Activated CD4-positive, alpha-beta T cell treated with anti-CD3 and anti-CD28 coated beads, Interleukin-2, amount 10 ng/mL, durations not matched to agents 7 days and 5 days (primary cell): ENCODE measurements at regions not wholly inside any gene's neighbourhood (a gene's known extent, or its start where the extent isn't known, plus 50 kb on each side); places are given as distances from the start of the nearest gene placed in this dataset.
A peak's percentile ranks its signal among the peaks of the same experiment; 100 is the strongest.
"Not testable (repeated sequence)": the region's sequence is repeated elsewhere in the genome, so short reads cannot be mapped to it uniquely, and the experiment has no call there.

Experiments used
- CTCF ChIA-PET: fragments of 350-600 bp; sonication (Branson Sonifier 250); formaldehyde crosslinking; loops from one replicate; lab custom pipeline; 2021; ENCODE audit warnings: antibody characterized with exemption; lab: Charles Lee
- POLR2A ChIA-PET: fragments of 350-600 bp; sonication (Branson Sonifier 250); formaldehyde crosslinking; loops from one replicate; lab custom pipeline; 2021; ENCODE audit warnings: antibody characterized with exemption; lab: Charles Lee
- DNase-seq: peaks from one replicate; pipeline ENCODE4 v3.0.0-alpha.2; 2020
- H3K27ac Mint-ChIP-seq: one replicate; pipeline ENCODE4 v1.8.0; 2021; ENCODE audit warnings: mild to moderate bottlenecking, moderate library complexity, mixed read lengths
- H3K27me3 Mint-ChIP-seq: one replicate; pipeline ENCODE4 v1.8.0; 2021; ENCODE audit warnings: mixed read lengths
- H3K36me3 Mint-ChIP-seq: one replicate; pipeline ENCODE4 v1.8.0; 2021; ENCODE audit warnings: low read depth, mixed read lengths
- H3K4me1 Mint-ChIP-seq: one replicate; pipeline ENCODE4 v1.8.0; 2021; ENCODE audit warnings: mixed read lengths
- H3K4me3 Mint-ChIP-seq: one replicate; pipeline ENCODE4 v1.8.0; 2021; ENCODE audit warnings: mild to moderate bottlenecking, moderate library complexity, mixed read lengths
- H3K9me3 Mint-ChIP-seq: one replicate; pipeline ENCODE4 v1.8.0; 2021; ENCODE audit warnings: mixed read lengths

DNA sequence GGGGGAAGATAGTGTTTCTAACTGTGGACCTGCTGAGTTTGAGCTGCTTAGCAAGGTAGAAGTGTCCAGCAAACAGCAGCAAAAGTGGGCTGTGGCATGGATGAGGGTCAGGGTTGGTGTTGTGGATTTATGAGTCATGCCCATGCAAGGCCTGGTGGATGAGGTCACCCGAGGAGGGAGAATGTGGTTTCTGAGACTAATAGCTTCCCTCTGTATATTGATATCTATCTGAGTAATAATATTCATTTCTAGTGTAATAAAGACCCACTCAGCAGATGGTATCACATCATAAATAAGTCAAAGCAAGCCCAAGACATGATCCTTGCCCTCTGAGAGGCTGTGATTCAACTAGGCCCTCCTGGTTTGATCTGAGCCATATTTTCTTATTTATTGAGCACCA is 597.8 kb upstream of the CLINT1 start:
- no peak overlapping the region for H3K4me3 Mint-ChIP-seq
- ChIA-PET POLR2A (no interaction called here), CTCF (interaction anchor here (2.8 kb wide), 1 partner anchor 9 kb away, joined by 9 read pairs; no protein-coding TSS in a partner anchor)
- H3K9me3 Mint-ChIP-seq: peaks cover 2% of the 10 kb centered on the region
- no peak overlapping the region for H3K27ac Mint-ChIP-seq
- no peaks in the 10 kb centered on the region for H3K36me3 Mint-ChIP-seq
- no peaks in the 10 kb centered on the region for H3K27me3 Mint-ChIP-seq
- no peak for DNase-seq
- H3K4me1 Mint-ChIP-seq: no peaks in the 10 kb centered on the region

DNA sequence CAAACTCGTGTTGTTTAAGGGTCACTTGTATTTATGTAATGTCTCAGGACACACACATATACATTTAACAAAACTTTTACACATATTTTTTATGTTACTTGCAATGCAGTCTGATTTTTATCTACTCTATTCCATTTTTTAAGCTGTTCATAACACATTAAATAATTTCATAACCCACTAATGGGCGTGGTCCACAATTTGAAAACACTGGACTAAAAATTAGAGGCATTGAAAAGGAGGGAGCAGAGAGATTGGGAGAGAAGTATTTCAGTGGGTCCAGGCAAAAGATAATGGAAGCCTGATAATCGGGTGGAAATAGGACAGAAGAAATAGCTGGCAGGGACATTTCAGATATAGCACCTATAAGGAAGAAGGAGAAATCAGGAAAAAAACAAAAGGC is 597.3 kb upstream of the CLINT1 start:
- Mint-ChIP-seq H3K27ac (no peak overlapping the region), H3K4me1 (no peaks in the 10 kb centered on the region), H3K4me3 (no peak overlapping the region), H3K27me3 (no peaks in the 10 kb centered on the region), H3K9me3 (peaks cover 2% of the 10 kb centered on the region), H3K36me3 (no peaks in the 10 kb centered on the region)
- ChIA-PET CTCF (interaction anchor here (2.8 kb wide), 1 partner anchor 9 kb away, joined by 9 read pairs; no protein-coding TSS in a partner anchor), POLR2A (no interaction called here)
- DNase-seq: no peak

DNA sequence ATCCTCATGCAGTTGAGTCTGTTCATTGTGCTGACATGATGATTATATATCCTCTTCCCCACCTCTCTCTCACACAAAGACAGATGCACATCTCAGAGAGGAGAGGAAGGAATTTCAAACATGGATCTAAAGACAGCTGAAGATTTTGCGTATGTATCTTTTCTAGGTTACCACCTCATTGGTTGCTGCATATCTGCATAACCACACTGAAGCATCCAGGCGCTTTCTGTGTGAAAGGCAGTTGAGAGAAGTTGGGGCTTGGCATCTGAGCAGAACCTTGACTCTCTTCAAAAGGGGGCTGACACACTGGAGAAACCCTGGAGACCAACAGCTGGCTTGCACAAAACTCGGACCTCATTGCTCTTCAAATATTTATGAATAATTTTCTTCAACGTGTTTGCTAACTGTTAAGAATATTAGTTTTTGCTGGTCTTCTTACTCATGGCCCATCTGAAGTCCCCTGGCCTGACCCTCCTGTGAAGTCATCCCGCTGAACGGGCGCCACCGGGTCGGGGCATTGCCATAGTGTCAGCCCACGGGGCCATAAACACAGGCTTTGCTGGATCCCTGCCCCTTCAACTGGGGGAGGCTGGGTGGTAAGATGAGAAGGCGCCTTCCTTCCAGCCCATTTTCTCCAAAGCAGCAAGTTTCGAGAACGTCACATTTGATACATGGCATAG is 593.2 kb upstream of the CLINT1 start:
- no peak overlapping the region for H3K27ac Mint-ChIP-seq
- POLR2A ChIA-PET: no interaction called here
- peaks cover 6% of the 10 kb centered on the region for H3K9me3 Mint-ChIP-seq

DNA sequence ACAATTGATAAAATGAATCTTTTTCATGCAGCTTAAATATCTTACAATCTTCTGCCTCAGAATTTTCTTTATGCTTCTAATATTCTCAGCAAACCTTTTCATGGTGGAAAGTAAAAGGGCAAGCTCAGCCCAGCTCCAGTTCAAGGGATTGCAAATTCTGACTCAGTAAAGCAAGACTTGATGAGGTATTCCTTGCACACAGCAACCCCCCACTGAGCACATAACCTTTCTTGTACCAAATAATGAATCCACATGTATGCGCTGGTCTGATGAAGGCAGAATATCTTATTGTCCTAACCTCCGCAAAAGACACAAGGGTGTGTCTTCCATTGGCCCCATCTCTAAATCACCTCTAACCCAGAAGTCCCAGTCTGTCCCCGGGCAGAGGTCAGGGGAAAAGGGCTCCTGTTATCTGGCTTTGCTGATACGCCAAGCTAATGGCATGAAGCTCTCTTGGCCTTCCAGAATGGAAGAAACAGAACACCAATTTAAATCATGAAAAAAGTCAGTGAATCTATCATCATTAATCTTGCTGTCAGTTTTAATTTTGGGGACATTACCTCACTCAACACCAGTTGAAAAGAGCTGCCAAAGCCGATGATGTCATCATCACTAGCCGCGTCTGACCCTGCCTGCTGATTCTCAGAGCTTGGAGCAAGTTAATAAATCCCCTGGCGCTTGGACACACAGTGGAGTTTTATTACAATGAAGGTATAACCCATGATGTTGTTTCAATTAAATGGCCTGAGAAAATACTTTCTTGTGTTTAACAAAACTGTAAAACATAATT is 592.5 kb upstream of the CLINT1 start:
- no peaks in the 10 kb centered on the region for H3K4me1 Mint-ChIP-seq
- H3K27ac Mint-ChIP-seq: no peak overlapping the region
- no peaks in the 10 kb centered on the region for H3K36me3 Mint-ChIP-seq
- no peak overlapping the region for H3K4me3 Mint-ChIP-seq
- ChIA-PET POLR2A (no interaction called here), CTCF (no interaction called here)
- H3K9me3 Mint-ChIP-seq: peaks cover 4% of the 10 kb centered on the region
- no peak for DNase-seq
- no peaks in the 10 kb centered on the region for H3K27me3 Mint-ChIP-seq

More for the DNA sequence above, 593.2 kb upstream of the CLINT1 start:
- no peaks in the 10 kb centered on the region for H3K4me1 Mint-ChIP-seq
- DNase-seq: no peak
- H3K36me3 Mint-ChIP-seq: no peaks in the 10 kb centered on the region
- no peak overlapping the region for H3K4me3 Mint-ChIP-seq
- no peaks in the 10 kb centered on the region for H3K27me3 Mint-ChIP-seq
- CTCF ChIA-PET: interaction anchor here (0.9 kb wide), 1 partner anchor 9 kb away, joined by 3 read pairs; no protein-coding TSS in a partner anchor

DNA sequence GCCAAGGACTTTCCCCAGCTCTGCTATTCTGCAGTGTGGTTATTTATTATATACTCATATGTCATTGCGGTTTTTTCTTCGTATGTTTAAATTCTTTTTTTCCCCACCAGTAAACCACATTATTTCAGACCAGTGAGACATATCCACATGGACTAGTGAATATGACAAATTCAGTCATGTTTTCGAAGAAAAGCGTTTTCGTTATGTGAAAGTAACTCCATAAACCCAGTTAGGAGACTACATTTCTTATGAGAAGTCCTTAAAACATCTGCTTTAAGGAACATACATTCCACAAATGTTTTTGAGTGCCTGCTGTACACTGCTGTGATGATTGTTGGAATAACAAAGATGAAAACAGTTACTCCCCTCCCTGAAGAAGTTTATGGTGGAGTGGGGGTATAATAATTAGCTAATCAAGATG is 591.8 kb upstream of the CLINT1 start:
- CTCF ChIA-PET: interaction anchor here (0.9 kb wide), 1 partner anchor 35 kb away, joined by 3 read pairs; no protein-coding TSS in a partner anchor
- no peaks in the 10 kb centered on the region for H3K27me3 Mint-ChIP-seq

DNA sequence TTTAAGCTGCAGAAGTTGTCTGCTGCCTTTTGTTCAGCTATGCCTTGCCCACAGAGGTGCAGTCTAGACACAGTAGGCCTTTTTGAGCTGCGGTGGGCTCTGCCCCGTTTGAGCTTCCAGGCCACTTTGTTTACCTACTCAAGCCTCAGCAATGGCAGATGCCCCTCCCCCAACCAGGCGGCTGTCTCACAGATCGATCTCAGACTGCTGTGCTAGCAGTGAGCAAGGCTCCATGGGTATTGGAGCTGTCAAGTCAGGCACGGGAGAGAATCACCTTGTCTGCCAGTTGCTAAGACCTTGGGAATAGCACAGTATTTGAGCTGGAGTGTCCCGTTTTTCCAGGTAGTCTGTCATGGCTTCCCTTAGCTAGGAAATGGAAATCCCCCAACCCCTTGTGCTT is 587.8 kb upstream of the CLINT1 start:
- CTCF ChIA-PET: interaction anchor here (0.9 to 2.7 kb wide), 2 partner anchors 10 kb away, joined by 3 to 9 read pairs; no protein-coding TSS in a partner anchor
- H3K27ac Mint-ChIP-seq, H3K36me3 Mint-ChIP-seq, H3K27me3 Mint-ChIP-seq, H3K4me3 Mint-ChIP-seq, H3K4me1 Mint-ChIP-seq, DNase-seq, POLR2A ChIA-PET: not testable (repeated sequence)
- H3K9me3 Mint-ChIP-seq: peaks cover 22% of the 10 kb centered on the region

More for the DNA sequence above, 591.8 kb upstream of the CLINT1 start:
- DNase-seq: no peak
- POLR2A ChIA-PET: no interaction called here
- Mint-ChIP-seq H3K27ac (no peak overlapping the region), H3K36me3 (no peaks in the 10 kb centered on the region), H3K4me1 (no peaks in the 10 kb centered on the region), H3K9me3 (peaks cover 7% of the 10 kb centered on the region), H3K4me3 (no peak overlapping the region)

DNA sequence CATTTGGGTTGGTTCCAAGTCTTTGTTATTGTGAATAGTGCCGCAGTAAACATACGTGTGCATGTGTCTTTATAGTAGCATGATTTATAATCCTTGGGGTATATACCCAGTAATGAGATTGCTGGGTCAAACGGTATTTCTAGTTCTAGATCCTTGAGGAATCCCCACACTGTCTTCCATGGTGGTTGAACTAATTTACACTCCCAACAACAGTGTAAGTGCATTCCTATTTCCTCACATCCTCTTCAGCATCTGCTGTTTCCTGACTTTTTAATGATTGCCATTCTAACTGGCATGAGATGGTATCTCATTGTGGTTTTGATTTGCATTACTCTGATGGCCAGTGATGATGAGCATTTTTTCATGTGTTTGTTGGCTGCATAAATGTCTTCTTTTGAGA is 580.3 kb upstream of the CLINT1 start:
- H3K36me3 Mint-ChIP-seq, H3K4me3 Mint-ChIP-seq, CTCF ChIA-PET, DNase-seq, H3K27me3 Mint-ChIP-seq, POLR2A ChIA-PET, H3K27ac Mint-ChIP-seq: not testable (repeated sequence)
- H3K9me3 Mint-ChIP-seq: peaks cover 27% of the 10 kb centered on the region
- H3K4me1 Mint-ChIP-seq: peaks cover 26% of the 10 kb centered on the region

DNA sequence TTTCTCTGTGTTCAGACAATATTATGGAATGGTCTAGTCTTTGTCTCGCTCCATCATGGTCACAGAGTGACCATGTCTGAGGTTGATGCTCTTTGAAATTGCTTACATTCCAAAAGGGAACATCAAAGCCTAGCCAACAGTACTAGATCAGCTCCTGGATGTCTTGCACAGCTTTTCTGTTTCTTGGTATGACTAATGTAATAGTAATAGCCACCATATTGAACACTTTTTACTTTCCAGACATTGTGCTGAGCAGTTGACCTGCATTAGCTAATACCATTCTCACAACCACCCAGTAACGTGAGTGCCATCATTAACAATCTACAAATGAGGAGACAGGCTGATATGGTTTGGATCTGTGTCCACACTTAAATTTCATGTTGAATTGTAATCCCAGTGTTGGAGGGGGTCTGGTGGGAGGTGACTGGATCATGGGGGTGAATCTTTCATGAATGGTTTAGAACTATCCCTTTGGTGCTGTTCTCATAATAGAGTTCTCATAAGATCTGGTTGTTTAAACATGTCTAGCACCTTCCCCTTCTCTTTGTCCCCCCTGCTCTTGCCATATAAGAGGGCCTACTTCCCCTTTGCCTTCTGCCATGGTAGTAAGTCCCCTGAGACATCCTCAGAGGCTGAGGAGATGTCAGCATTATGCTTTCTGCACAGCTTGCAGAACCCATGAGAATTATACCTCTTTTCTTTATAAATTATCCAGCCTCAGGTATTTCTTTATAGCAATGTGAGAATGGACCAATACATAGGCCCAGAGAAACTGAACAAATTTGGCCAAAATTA is 577.5 kb upstream of the CLINT1 start:
- CTCF ChIA-PET: interaction anchor here (1.1 to 1.4 kb wide), 2 partner anchors 11 to 15 kb away, joined by 3 read pairs; no protein-coding TSS in a partner anchor
- Mint-ChIP-seq H3K27ac (peak overlapping the region; percentile 90), H3K4me1 (peaks cover 51% of the 10 kb centered on the region), H3K4me3 (no peak overlapping the region), H3K9me3 (peaks cover 22% of the 10 kb centered on the region), H3K27me3 (no peaks in the 10 kb centered on the region), H3K36me3 (peaks cover 25% of the 10 kb centered on the region)
- DNase-seq: no peak
- POLR2A ChIA-PET: no interaction called here

DNA sequence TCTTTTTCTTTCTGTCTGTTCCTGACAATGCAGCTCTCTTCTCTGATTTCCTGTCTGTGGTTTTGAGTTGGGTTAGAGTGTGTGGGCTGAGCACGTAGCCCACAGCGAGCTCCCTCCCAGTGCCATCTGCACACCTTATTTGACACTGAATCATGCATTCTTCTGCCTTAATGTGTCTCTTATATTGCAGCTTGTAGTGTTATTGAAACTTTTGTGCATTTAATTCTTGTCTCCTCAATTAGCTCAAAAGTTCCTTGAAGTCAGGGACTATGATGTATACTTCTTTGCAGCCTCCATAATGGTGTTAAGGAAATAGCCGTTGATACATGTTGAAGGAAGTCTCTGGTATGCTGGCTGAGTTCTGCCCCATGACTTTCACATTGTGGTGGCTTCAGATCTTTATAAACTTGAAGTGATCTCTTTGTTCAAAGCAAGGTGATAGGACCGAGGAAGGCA is 576.2 kb upstream of the CLINT1 start:
- Mint-ChIP-seq H3K9me3 (peaks cover 25% of the 10 kb centered on the region), H3K27ac (peak overlapping the region; percentile 90), H3K36me3 (peaks cover 25% of the 10 kb centered on the region), H3K4me1 (peaks cover 54% of the 10 kb centered on the region), H3K4me3 (peak overlapping the region; percentile 53), H3K27me3 (no peaks in the 10 kb centered on the region)
- peak; percentile 64 for DNase-seq
- POLR2A ChIA-PET: interaction anchor here (0.7 kb wide), 1 partner anchor 773 kb away, joined by 4 read pairs; no protein-coding TSS in a partner anchor
- CTCF ChIA-PET: interaction anchor here (1.0 to 1.4 kb wide), 3 partner anchors 14 to 82 kb away, joined by 3 read pairs; no protein-coding TSS in a partner anchor

DNA sequence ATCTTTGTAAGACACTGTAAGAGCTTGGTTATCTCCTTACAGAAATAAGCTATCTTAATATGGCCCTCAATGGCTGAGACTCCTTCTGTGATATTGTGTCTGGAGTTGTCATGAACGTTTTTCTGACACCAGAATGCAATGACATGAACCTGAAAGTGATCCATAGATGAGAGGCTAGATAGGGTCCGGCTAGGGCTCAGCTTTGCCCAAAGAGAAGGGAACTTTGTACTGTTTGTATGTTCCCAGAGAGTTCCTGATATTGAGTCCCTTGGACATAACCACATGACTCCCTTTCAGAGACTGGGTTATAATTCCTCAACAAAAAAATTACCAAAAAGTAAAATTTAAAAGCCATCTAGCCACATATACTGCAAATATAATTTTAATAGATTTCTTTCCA is 575.8 kb upstream of the CLINT1 start:
- CTCF ChIA-PET: interaction anchor here (0.9 to 1.0 kb wide), 3 partner anchors 13 to 82 kb away, joined by 3 to 4 read pairs (median 3); no protein-coding TSS in a partner anchor
- no peak for DNase-seq

DNA sequence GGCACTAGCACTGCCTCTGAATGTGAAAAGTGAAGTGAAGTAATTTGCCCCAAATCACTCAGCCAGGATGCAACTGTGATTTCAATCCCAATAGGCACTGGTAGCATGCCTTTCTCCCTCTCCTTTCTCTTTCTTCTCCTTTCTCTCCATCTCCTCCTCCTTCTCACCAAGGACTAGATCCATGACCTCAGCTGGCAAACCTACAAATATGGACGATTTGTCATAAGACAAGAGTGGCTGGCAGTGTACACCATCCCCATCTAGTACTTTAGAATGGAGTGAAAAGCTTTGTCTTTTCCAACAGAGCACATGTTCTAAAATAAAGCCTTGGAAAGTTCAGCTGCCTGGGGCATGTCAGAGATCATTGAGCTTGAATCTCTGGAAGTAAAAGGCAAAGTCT is 574.7 kb upstream of the CLINT1 start:
- H3K27ac Mint-ChIP-seq: no peak overlapping the region
- no peak overlapping the region for H3K4me3 Mint-ChIP-seq
- H3K4me1 Mint-ChIP-seq: peaks cover 54% of the 10 kb centered on the region
- no peak for DNase-seq
- peaks cover 28% of the 10 kb centered on the region for H3K9me3 Mint-ChIP-seq
- POLR2A ChIA-PET: no interaction called here
- peaks cover 25% of the 10 kb centered on the region for H3K36me3 Mint-ChIP-seq
- no peaks in the 10 kb centered on the region for H3K27me3 Mint-ChIP-seq
- CTCF ChIA-PET: interaction anchor here (0.9 kb wide), 1 partner anchor 12 kb away, joined by 4 read pairs; no protein-coding TSS in a partner anchor

More for the DNA sequence above, 575.8 kb upstream of the CLINT1 start:
- peaks cover 28% of the 10 kb centered on the region for H3K9me3 Mint-ChIP-seq
- POLR2A ChIA-PET: interaction anchor here (0.7 kb wide), 1 partner anchor 773 kb away, joined by 4 read pairs; no protein-coding TSS in a partner anchor
- peak overlapping the region; percentile 90 for H3K27ac Mint-ChIP-seq
- H3K4me3 Mint-ChIP-seq: peak overlapping the region; percentile 53
- peaks cover 54% of the 10 kb centered on the region for H3K4me1 Mint-ChIP-seq
- H3K36me3 Mint-ChIP-seq: peaks cover 25% of the 10 kb centered on the region
- no peaks in the 10 kb centered on the region for H3K27me3 Mint-ChIP-seq
